ELR (cell line): ENCODE measurements at regions not wholly inside any gene's neighbourhood (a gene's known extent, or its start where the extent isn't known, plus 50 kb on each side); places are given as distances from the start of the nearest gene placed in this dataset.
A peak's percentile ranks its signal among the peaks of the same experiment; 100 is the strongest.
"Not testable (repeated sequence)": the region's sequence is repeated elsewhere in the genome, so short reads cannot be mapped to it uniquely, and the experiment has no call there.

Experiments
- DNase-seq: peaks from one replicate; pipeline ENCODE4 v3.0.0-alpha.2; 2015; ENCODE audit warnings: low read depth

DNA sequence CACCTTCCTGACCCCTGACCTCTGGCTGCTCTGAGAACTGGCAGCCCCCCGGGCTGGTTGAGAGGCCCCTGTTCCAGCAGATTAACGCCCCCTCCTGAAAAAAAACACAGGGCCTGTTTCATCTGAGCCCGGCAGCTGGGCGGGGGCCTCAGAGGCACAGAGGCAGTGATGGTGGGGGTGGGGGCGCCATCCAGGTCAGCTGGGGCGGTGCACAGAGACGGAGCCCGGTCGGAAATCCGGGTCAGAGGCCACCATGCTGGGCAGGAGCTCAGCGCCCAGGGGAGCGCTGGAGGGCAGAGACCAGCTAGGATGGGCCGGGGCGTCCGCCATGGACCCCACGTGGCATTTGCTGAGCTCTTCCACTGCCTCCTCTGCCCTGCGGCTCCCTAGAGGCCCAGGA is 68.0 kb downstream of the UNCX start:
- no peak for DNase-seq

DNA sequence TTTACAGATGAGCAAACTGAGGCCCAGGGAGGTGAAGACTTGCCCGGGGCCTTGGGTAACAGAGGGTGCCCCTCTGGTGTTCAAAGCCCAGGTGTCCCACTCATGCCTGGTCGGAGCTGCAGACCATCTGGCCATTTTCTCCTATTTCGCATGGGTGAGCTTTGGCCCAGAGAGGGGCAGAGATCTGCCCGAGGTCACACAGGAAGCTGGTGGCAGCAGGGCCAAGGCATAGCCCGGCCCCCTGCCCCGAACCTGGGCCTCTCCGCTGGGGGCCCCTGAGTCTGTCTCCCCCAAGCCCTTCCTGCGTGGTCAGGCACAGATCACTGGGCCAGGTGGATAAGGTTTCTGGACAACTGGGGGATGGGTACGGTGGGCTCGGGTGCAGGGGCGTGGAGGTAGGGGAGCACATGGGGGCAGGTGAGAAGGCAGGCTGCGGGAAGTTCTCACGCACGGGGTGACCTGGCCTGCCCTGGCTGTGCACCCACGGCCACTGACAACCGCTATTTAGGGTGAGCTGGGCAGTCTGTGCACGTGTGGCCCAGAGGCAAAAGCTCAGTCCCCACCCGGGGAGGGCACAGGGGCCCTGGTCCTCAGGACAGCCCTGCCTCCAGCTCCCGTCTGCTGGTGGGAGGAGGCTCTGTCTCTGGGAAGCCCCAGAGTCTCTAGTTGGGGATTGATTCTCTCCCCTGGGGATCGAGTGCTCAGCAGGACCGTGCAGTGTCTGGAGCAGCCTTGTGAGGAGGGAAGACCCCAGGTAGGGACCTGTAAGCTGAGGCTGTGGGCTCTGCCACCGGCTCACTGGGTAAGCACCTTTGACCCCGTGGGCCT is 68.6 kb downstream of the UNCX start:
- no peak for DNase-seq

DNA sequence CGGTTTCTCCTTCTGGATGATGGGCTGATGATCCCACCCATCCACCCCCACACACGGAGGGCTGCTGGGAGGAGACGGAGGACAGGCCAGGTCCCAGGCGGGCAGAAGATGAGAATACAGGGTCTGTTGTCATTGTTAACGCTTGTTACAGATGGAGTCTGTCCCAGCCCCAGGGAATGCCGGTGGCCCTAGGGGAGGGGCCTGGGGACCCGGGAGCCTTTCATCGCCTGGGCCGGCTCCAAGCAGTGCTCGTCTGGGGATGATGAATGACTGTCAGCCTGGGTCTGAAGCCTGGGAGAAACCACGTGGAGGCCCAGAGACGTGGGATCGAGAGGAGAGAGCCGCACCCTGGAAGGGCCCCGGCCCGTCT is 69.2 kb downstream of the UNCX start:
- DNase-seq: no peak

DNA sequence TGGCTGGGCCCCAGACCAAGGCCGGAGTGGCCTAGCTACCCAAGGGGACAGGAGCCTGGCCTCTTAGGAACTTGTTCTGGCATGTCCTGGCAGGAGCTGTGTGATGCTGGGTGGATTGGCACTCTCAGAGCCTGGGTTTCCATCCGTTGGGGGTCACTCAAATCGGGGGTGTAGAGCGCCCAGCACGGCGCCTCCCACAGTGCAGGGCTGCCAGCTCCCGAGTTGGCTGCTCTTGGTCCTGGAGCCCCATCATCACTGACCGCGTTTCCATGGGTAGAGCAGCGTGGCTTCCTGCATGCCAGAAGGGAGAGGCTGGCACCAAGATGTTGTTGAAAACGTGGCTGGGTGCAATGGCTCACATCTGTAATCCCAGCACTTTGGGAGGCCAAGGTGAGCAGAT is 70.3 kb downstream of the UNCX start:
- no peak for DNase-seq

DNA sequence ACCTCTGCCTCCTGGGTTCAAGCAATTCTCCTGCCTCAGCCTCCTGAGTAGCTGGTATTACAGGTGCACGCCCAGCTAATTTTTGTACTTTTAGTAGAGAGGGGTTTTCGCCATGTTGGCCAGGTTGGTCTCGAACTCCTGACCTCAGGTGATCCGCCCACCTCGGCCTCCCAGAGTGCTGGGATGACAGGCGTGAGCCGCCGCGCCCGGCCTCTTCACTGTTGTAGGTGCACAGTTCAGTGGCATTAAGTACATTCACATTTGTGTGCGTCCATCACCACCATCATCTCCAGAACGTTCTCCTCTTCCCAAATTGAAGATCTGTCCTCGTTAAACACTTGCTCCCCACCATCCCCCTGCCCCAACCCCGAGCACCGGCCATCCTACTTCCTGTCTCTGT is 71.3 kb downstream of the UNCX start:
- not testable (repeated sequence) for DNase-seq

DNA sequence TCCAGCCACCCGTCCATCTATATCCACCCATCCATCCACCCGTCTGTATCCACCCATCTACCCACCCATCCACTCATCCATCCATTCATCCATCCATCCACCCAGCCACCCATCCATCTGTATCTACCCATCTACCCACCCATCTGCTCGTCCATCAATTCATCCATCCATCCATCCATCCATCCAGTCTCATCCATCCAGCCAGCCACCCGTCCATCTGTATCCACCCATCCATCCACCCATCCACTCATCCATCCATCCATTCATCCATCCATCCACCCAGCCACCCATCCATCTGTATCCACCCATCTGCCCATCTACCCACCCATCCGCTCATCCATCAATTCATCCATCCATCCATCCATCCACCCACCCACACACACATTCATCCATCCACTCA is 73.2 kb downstream of the UNCX start:
- no peak for DNase-seq

DNA sequence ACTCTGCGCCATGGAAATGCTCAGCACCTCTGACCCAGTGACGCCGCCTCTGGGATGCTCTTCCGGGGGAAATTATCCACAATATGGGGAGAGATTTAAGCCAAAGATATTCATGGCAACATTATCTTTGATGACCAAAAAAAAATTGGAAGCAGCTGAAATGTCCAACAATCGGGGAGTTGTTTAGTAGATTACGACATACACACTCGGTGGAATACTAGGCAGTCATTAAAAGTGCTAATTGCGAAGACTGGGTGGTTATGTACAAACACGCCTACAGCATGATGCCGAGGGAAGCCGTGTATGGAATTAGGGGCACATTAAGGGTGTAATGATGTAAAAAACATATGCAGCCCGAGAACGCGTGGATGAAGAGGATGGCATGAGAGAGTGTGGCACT is 75.2 kb downstream of the UNCX start:
- no peak for DNase-seq

DNA sequence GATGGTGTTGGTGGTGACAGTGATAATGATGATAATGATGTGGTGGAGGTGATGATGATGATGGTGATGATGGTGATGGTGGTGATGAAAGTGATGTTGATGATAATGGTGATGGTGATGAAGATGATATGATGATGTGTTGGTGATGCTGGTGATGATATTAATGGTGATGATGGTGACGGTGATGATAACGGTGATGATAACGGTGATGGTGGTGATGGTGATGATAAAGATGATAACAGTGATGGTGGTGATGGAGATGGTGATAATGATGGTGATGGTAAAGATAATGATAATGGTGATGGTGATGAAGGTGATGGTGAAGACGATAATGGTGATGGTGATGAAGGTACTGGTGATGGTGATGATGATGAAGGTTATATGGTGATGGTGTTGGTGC is 76.6 kb downstream of the UNCX start:
- no peak for DNase-seq

DNA sequence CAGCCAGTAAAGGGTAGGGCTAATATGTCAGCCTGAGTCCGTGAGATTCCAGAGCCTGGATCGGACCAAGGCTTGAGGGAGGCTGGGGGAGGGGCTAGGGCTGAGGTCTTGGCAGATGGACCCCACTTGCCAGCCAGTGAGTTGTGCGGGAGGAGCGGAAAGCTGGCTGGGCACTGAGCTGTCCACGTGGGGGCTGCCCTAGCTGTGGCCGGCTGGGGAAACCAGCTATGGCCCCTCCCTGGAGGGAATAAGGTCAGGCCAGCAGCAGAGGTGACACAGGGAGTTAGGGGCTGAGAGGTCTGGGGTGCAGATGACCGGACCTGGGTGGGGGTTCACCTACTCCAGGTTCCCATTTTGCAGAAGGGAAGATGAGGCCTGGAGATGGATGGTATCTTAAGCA is 77.3 kb downstream of the UNCX start:
- no peak for DNase-seq

DNA sequence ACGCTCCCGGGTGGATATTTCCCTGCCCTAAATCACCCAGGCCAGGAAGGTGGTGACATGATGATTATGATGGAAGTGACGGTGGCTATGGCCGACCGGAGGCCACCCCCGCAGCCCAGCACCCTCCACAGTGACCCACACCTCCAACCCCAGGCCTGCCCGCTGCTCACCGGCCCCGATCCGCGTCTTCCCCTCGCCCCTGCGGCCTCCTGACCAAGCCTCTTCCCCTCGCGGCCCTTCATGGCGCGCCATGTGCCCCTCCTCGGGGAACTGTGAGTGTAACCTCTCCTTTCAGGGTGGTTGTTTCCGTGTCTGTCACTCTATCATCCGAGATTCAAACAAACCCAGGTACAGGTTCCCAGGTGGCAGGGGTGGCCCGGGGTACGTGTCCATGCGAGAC is 78.3 kb downstream of the UNCX start:
- DNase-seq: no peak

DNA sequence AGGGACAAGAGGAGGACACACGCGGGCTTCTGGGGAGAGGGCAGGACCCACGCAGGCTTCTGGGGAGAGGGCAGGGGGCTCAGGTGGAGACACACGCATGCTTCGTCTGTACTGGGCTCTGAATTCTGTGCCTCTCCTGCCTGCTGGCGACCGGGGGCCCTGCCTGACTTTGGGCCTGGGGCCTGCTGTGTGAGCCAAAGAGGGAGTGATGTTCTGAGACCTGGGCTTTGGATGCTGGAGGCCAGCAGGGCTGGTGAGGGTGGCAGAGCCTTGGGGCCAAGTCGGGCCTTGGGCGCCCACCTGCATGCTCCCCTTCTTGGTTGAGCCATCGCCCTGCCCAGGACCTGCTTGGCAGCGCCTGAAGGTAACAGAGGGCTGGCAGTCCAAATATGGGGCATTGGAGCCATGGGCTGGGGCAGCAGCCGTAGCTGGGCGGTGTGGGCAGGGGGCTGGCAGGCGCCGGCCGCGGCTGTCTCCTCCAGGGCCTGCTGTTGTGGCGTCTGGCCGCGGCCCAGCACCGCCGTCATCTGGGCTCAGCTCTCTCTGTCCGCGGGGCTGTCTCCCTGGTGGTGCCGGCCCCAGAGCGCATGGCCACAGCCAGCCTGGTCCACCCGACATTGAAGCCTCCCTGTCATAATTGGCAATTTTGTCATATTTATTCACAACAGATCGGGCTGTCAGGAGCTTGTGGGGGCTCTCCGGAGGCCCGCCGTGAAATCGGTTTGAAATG is 78.9 kb downstream of the UNCX start:
- no peak for DNase-seq

DNA sequence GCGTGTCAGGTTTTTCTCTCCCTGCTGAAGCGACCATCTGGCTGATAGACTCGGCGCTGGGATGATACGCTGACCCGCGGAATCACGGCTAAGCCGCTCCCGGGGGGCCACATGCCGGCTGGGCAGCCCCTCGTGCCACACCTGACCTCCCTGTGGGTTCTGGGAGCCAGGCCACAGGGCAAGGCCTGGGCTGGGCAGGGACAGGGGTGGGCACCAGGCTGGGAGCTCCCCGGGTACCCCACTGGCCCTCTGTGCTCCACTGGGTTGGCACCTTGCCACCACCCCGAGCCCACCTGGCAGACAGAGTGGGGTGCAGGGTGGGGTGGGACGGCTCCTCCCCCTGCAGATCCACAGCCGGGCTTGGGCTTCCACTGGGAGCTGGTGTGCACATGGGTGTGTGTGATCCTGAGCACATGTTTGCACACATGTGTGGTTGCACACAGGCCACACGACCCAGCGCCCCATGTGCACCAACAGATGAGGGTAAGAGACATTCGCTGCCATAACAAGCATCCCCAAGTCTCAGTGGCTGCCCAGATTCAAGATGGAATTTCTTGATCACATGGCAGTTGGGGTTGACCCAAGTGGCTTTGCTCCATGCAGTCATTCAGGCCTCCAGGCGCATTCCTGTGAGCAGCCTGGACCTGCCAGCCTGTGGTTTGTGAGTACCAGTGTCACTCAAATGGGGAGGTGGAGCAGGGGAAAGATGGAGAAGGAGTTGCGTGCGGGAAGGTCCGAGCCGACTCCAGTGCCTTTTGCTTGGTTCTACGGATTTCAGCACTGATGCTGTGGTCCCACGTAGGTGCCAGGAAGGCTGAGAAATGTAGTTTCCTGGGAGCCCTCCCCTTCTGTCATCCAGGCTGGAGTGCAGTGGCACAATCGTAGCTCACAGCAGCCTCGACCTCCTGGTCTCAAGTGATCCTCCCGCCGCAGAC is 79.7 kb downstream of the UNCX start:
- peak; percentile 13 for DNase-seq

DNA sequence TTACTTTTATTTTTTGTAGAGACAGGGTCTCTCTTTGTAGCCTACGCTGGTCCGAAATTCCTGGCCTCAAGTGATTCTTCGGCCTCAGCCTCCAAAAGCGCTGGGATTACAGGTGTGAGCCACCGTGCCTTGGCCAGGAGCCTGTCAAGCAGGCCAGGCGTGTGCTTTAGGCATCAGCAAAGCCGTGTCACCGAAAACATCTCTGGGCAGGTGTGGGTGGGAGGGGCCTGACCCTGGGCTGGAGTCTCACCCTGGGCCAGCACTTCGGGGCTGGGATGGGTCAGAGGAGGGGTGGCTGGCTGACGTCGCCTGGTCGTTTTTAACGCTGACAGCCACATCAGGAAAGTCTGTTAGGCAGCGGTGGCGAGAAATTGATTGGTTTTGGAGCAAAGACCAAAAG is 80.9 kb downstream of the UNCX start:
- DNase-seq: no peak

DNA sequence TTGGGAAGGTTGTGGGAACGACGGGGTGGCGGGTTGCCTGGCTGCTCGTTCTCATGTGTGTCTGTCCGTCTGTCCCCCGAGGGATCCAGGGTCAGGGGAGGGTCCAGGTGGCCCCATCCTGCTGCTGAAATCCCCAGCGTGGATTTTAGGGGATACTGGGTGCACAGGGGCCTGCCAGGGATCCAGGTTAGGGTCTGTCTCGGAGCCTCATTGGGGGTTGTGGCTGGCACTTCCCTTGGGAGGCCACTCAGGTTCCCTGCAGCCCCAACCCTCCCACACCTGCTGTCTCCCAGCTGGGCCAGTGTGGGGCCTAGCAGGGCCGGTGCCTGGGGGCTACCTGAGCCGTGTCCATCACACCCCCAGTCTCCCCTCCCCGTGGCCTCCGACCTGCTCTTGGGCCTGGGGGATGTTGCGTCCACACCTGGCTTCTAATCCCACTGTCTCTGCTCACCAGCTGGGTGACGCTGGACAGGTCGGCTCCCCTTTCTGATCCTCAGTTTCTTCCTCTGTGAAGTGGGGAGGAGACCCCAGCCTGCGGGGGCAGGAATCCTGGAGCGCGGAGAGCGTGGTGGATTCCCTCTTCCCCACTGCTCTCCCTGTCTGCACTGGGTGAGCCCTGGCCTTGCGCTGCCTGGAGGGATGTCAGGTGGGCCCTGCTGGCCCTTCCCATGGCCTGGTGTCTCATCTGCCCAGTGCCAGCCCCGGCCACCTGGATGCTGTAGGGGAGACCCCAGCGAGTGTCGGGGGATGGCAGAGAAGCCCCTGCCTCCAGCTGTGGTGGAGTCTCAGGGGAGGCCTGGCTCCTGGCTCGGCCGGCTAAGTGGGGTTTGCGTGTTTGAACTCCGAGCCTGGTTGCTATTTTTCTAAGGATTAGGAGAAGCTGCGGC is 81.6 kb downstream of the UNCX start:
- DNase-seq: no peak

DNA sequence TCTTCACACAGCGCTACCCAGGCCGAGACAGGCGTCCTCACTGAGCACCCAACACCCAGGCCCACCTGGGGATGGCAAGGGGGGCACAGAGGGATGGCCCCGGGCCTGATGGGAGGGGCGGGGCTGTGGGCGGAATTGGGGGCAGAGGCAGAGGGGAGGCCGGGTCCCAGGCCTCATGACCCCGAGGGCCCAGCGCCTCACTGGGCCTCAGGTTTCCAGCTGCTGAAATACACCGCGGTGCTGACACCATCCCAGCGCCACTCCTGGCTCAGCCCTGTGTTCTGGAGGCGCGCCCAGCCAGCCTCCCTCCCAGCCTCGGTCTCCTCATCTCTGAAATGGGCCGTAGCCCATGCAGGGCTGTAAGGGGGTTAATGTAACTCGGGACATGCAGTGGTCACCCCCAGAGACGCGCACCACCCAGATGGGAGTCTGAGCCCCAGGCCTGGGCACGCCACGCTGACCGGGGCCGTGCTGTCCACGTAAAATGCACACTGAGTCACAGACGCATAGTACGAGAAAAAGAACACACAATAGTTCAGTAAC is 82.3 kb downstream of the UNCX start:
- DNase-seq: no peak

DNA sequence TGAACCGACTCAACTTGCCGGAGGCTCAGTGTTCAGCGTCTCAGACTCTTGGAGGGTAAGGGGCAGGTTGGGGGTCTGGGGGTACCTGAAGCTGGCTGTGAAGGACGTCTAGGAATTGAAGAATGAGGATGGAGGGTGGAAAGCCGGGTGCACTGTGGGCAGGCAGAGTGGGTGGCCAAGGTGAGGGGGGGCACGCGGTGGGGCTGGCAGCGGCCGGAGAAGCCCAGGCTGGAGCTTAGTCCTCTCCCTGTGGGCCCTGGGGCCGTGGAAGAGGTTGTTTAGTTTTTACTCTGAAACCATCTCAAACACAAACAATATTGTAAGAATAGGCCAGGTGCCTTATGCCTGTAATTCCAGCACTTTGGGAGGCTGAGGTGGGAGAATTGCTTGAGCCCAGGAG is 83.4 kb downstream of the UNCX start:
- no peak for DNase-seq

DNA sequence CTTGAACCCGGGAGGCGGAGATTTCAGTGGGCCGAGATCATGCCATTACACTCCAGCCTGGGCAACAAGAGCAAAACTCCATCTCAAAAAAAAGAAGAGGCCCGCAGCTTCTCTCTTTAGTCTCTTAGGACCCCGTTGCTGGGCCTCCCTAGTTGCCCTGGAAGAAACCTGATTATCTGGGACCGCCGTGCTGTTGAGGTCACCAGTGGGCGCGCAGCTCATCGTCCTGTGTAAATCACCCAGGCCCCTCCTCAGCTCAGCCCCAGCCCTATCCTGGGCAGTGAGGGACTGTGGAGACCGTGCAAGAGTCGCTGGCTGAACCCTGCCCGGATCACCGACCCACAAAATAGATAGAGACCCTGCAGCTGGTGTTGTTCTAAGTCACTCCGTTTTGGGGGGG is 85.0 kb downstream of the UNCX start:
- DNase-seq: no peak

DNA sequence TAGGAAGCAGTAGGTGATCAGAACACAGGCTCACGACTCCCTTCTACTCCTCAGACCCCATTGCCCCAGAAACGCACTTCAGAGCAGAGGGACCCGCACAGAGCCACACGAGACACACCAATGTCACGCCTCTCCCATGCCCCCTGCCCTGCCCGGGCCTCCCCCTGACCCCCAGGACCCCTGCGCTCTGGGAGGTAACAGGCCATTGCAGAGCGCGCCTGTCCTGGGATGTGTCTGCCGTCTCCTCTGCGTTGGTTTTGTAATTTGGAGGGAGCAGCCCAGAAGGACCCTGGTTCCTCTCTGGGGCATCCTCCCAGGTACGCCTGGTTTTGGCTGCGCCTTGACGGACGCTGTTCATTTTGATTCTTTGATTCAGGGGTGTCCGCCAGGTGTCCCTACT is 85.4 kb downstream of the UNCX start:
- no peak for DNase-seq

DNA sequence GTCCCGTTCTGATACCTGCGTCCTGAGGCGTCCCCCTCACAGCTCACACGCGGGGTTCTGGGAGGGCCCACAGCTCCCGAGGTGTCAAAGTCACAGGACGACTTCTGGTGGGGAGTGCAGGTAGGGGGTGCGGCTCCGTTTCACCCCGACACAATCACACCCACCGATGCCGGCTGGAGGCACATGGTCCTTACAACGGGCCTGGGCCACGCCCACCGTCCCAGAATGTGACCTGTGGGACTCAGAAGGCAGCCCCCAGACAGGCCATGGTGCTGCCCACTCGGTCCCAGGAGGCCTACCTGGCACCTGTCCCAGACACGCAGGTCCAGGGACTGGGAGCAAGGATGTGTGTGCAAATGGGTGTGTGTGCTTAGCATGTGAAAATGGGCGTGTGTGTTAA is 86.0 kb downstream of the UNCX start:
- DNase-seq: no peak

DNA sequence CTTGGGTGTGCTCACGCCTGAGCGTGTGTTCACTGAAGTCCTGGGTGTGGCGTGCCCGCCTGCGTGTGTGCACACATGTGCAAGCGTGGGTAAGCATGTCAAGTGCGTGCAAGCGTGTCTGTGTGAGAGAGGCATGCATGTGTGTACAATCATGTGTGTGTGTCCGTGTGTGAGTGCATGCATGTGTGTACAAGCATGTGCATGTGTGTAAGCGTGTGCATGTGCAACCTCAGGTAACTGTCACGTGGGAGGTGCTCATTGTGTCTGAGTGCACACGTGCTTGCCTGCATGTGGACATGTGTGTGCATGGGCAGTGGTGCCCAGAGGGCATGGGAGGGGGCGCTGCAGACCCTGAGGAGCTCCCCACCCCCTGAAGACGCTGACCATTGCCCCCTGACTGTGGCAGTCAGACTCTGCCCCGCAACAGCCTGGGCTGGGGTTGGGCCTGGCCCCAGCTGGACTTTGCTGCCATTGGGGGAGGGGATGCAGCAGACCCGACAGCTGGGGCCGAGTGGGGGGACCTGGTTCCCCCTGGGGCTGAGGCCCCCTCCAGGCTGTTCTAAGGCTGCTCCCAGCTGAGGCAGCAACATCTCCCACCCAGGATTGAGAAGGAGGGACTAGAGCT is 88.1 kb downstream of the UNCX start:
- DNase-seq: no peak
